ENCODE measurements at regions not wholly inside any gene's neighbourhood (a gene's known extent, or its start where the extent isn't known, plus 50 kb on each side); places are given as distances from the start of the nearest gene placed in this dataset.
"Not testable (repeated sequence)": the region's sequence is repeated elsewhere in the genome, so short reads cannot be mapped to it uniquely, and the experiment has no call there.

DNA sequence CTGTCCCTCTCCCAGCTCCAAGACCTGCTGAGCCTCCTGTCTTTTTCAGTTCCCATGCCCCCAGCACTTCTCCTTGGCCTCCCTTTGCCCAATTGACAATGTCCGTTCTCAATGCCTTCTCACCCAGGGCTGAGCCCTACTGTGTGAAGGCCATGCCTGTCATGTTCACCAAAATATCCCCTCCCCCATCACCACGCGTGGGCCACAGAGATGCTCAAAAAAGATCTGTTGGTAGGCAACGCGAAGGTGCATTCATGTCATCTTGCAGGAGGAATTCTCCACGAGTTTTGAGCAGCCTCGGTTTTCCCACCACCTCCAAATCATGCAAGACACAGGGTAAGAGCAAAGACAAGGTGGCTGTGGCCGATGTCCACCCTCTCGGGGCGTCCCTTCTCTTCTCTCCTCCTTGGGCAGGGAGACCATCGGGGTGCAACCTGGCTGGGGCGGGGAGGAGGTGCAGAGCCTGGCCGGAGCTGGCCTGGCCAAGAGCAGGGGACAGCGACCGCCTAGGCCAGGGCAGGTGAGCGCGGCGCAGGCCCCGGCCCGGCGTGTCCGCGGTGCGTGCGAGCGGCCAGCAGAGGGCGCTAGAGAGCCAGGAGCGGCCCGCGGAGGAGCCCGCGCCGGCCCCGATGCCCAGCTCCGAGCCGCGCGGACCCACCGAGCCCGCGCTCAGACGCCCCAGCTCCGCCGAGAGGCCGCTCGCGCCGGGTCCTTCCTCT lies 56.3 kb upstream of the KRTAP5-11 start:
- DNase-seq, result peak; percentile 73

DNA sequence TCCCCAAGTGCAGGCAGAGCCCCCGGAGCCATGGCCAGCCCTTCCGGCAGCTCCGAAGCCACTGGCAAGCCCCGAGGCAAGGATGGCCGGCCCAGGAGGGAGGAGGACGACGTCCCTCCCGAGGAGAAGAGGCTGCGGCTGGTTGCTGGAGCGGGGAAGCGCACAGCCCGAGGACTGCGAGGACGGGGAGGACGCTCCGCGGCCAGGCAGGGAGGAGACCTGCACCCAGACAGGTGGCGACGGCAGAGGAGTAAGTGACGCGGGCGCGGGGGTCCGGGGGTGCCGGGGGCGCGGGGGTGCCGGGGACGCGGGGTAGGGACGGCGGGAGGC lies 56.8 kb upstream of the KRTAP5-11 start:
- DNase-seq, result not testable (repeated sequence)

DNA sequence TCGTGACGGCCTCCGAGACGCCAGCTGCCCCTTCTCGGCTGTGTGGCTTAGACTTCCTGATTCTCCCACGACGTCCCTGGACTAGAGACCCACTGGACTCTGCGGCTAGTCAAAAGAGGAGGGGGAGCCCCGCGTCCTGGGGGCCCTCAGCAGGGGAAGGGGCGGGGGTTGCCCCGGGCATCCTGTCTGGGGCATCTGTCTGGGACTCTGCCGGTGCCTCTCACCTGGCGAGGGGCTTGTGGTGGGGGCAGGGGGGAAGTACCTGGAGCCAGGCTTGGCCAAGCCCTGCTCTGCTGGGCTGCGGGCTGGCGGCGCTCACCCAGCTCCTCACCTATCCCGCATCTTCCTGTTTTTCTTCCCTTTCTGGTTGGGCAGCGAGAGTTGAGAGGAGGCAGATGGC lies 57.2 kb upstream of the KRTAP5-11 start:
- not testable (repeated sequence) for DNase-seq

GRCh38 chr11:71647078-71647477 lies 64.4 kb upstream of the KRTAP5-11 start:
- not testable (repeated sequence) for DNase-seq

GRCh38 chr11:71652998-71653397 lies 70.3 kb upstream of the KRTAP5-11 start:
- peak; percentile 38 for DNase-seq

- DNase-seq, result not testable (repeated sequence)
Observed at GRCh38 chr11:71654423-71654822, 71.7 kb upstream of the KRTAP5-11 start.

GRCh38 chr11:71655041-71655440 lies 72.4 kb upstream of the KRTAP5-11 start:
- DNase-seq, result not testable (repeated sequence)

GRCh38 chr11:71656513-71656912 lies 73.8 kb upstream of the KRTAP5-11 start:
- not testable (repeated sequence) for DNase-seq

DNA sequence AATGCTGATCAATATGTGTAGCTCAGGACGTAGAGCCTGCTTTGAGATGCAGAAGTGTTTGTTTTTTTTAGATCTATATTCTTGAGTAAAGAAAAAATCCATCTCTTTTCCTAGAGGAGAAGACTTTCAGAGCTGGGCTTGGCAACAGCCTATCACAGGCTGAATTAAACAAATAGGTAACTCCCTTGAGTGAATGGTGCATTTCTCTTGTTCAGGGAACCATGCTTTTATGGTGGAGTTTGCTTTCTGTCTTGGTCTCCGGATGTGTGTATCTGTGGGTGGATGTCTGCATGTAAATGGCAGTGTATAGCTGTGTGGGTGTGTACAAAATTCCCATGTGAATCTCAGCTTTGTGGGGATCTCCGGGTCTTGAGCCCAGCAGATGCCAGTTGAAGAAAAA lies 82.3 kb upstream of the KRTAP5-11 start:
- DNase-seq, result not testable (repeated sequence)

GRCh38 chr11:71698110-71698509 lies 115.4 kb upstream of the KRTAP5-11 start:
- DNase-seq, result not testable (repeated sequence)

DNA sequence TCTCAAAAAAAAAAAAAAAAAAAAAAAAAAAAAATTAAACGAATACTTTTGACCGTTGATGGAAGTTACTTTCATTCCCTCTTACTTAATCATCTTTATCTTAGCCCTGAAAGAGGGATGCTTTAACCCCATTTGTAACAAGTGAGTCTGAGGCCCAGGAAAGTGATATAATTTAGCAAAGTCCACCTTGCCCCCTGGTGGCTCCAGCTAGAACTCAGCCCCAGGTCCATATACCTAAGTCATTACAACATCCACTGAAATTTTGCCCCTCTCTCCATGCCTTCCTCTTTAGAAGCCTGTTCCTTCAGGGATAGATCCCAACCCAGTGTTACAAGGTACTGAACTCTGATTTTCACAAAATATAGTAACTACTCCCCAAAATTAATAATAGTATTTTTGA lies 116.3 kb upstream of the KRTAP5-11 start:
- DNase-seq, result peak; percentile 72

DNA sequence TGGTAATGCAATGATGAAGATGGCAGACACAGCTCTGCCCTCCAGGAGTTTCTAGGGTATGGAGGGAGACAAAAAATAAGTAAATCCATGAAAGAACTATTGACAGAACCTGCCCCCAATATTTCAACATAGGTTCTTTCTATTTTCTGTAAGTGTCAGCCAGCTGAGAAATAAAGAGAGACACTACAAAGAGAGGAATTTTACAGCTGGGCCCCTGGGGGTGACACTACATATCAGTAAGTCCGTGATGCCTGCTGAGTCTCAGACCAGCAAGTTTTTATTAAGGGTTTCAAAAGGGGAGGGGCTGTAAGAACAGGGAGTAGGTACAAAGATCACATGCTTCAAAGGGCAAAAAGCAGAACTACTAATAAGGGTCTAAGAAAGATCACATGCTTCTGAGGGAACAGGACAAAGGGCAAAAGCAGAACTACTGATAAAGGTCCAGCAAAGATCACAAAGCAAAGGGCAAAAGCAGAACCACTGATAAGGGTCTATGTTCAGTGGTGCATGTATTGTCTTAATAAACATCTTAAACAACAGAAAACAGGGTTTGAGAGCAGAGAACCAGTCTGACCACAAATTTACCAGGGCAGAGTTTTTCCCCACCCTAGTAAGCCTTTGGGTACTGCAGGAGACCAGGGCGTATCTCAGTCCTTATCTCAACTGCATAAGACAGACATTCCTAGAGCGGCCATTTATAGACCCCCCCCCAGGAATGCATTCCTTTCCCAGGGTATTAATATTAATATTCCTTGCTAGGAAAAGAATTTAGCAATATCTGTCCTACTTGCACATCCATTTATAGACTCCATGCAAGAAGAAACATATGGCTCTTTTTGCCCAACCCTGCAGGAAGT lies 119.0 kb upstream of the KRTAP5-11 start:
- DNase-seq, result peak; percentile 7

DNA sequence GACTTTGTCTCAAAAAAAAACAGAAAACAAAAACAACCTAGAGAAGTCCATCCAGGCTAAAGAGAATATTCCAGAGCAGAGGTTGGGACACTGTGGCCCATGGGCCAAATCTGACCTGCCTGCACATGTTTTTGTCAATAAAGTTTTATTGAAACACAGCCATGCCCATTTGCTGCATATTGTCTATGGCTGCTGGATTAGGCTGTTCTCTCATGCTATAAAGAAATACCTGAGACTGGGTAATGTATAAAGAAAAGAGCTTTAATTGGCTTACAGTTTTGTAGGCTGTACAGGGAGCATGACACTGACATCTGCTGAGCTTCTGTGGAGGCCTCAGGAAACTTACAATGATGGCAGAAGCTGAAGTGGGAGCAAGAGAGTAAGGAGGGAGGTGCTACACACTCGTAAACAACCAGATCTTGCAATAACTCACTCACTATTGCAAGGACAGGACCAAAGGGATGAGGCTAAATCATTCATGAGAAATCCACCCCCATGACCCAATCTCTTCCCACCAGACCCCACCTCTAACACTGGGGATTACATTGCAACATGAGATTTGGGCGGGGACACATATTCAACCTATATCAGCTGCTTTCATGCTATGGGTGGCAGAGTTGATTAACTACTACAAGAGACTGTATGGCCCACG lies 122.5 kb upstream of the KRTAP5-11 start:
- peak; percentile 87 for DNase-seq

DNA sequence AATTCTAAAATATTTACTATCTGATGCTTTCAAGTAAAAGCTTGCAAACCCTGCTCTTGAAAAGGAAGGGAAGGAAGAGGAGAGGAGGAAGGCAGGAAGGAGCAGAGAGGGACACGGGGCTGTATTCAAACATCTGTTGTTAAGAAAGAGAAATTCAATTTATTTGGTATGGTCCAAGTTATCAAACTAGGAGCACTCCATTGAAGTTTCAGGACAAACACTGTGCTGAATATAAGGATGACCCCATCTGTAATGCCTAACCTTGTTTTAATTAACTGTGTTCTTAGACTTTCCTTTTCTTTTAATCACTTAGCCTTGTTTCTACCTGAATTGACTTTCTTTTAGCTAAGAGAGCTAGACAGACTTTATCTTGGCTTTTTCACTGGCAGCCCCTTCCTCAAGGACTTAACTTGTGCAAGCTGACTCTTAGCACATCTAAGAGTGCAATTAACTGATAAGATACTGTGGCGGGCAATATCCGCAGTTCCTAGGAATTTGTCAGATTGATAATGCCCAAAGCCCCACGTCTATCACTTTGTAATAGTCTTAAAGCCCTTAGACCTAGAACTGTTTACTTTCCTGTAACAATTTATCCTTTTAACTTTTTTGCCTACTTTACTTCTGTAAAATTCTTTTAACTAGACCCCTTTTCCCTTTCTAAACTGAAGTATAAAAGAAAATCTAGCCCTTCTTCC lies 123.2 kb upstream of the KRTAP5-11 start:
- peak; percentile 82 for DNase-seq

GRCh38 chr11:71707083-71707482 lies 124.4 kb upstream of the KRTAP5-11 start:
- peak; percentile 50 for DNase-seq

DNA sequence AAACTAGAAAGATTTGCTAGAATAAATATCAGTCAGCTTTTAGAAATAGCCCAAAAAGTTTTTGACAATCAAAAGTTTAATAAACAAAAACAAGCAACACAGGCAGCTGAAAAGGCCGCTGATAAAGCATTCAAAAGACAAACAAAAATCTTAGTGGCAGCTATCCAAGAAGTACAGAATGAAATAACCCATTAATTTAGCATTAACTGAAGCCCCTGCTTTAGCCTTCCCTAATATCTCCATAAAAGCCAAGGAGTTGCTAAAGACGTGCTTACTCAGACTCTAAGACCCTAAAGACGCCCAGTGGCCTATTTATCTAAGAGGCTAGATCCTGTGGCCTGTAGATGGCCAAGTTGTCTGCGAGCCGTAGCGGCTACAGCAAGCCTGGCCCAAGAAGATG lies 123.5 kb upstream of the DEFB108B start:
- DNase-seq, result not testable (repeated sequence)

DNA sequence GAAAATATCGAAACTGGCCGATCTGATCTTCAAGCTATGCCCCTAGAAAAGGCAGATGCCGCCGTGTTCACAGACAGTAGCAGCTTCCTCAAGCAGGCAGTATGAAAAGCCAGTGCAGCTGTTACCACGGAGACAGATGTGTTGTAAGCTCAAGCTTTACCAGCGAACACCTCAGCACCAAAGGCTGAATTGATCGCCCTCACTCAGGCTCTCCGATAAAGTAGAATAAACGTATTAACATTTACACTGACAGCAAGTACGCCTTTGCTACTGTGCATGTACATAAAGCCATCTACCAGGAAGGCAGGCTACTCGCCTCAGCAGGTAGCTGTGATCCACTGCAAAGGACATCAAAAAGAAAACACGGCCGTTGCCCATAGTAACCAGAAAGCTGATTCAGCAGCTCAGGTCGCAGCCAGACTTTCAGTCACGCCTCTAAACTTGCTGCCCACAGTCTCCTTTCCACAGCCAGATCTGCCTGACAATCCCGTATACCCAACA lies 122.8 kb upstream of the DEFB108B start:
- DNase-seq, result peak; percentile 38

- DNase-seq, result not testable (repeated sequence)
Observed at GRCh38 chr11:71710701-71711385, 122.2 kb upstream of the DEFB108B start.

GRCh38 chr11:71712350-71712749 lies 120.7 kb upstream of the DEFB108B start:
- peak; percentile 39 for DNase-seq

DNA sequence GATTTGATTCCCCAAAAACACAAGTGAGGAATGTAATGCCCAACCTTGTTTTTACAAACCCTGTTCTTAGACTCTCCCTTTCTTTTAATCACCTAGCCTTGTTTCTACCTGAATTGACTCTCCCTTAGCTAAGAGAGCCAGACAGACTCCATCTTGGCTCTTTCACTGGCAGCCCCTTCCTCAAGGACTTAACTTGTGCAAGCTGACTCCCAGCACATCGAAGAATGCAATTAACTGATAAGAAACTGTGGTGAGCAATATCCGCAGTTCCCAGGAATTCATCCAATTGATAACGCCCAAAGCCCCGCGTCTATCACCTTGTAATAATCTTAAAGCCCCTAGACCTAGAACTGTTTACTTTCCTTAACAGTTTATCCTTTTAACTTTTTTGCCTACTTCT lies 120.2 kb upstream of the DEFB108B start:
- peak; percentile 34 for DNase-seq

DNA sequence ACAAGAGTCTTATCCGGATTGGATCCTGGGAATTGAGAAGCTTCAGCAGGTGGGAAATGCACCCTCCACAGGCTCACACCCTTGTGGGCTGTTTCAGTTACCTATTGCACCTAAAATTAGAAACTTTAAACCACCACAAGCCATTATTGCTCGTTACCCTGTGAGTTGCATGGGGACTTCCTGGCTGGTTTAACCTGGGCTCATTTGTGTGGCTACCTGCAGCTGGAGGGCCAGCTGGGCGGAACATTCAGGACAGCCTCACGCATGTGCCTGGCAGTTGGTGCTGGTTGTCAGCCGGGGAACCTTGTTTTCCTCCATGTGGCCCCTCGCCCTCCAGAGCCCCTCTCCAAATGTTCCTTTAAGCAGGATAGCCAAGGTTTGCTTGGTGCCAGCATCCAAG lies 118.5 kb upstream of the DEFB108B start:
- not testable (repeated sequence) for DNase-seq

DNA sequence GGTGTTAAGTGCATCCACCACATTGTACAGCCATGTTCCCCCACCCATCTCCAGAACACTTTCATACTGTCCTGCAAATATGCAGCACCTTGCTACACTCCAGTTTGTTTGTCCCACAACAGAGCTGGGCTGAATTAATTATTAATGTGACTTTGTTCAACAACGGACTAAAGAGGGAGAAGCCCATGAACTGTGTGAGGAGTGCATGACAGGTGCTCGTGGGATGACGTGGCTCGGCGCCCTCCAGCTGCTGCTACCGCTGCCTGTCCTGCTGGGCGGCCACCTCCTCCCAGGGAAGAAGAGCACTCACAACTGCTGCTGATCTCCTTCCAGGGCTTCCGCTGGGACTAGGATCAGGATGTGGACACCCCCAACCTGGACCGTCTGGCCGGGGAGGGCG lies 111.2 kb upstream of the DEFB108B start:
- DNase-seq, result not testable (repeated sequence)
